Colonic mucosa (tissue), 4 donors: ENCODE measurements at regions not wholly inside any gene's neighbourhood (a gene's known extent, or its start where the extent isn't known, plus 50 kb on each side); places are given as distances from the start of the nearest gene placed in this dataset.

Experiments
- DNase-seq: peaks from one replicate; pipeline ENCODE4 v3.0.0-alpha.2; 2020
- H3K27ac ChIP-seq: fragments of 200-600 bp; one replicate; pipeline ENCODE4 v1.8.0; 2021
- H3K27me3 ChIP-seq: fragments of 200-600 bp; one replicate; pipeline ENCODE4 v1.8.0; 2021
- H3K36me3 ChIP-seq: fragments of 200-600 bp; one replicate; pipeline ENCODE4 v1.8.0; 2021
- H3K4me1 ChIP-seq: fragments of 200-600 bp; one replicate; pipeline ENCODE4 v1.8.0; 2021; ENCODE audit warnings: mild to moderate bottlenecking
- H3K4me3 ChIP-seq: fragments of 200-600 bp; one replicate; pipeline ENCODE4 v1.8.0; 2021
- H3K9ac ChIP-seq, 2 donors: one replicate each; pipeline ENCODE4 v1.7.0; 2013; ENCODE audit warnings: control low read depth in 2 of 2, low read depth in 2 of 2, low read length in 2 of 2
- H3K9me3 ChIP-seq: fragments of 200-600 bp; one replicate; pipeline ENCODE4 v1.8.0; 2021
- CTCF ChIP-seq: fragments of 200-600 bp; IDR thresholded peaks from one replicate; pipeline ENCODE4 v1.8.0; 2022; ENCODE audit warnings: antibody characterized with exemption, mild to moderate bottlenecking
- intact Hi-C: fragments of 100-400 bp; cut with DNase I; formaldehyde crosslinking; loops from one replicate; pipeline ENCODE4 v1.14.1; 2022
- donor health status: healthy.
- donor health status: DM: no; HTN: no; CAD: no.
- donor health status: DM: no; HTN: no; CAD: no.

DNA sequence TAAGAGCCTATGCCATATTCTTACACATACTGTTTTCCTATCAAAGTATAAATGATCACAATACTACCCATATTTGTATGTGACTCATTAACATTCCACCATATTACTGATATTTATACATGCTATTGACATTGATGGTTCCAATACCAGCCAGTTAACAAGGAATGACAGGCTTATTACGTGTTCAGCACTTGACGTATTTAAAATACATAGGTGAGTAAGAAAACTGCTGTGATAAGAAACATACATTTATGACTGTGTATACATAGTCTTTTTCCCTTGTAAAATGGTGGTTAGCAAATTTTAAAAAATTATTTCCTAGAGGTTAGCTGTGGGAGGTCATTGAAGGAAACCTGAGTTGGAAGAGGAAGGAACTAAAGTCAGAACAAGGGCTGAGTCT is 81.1 kb upstream of the NEUROD6 start:
- Histone ChIP-seq H3K27ac (no peak overlapping the region), H3K4me1 (no peaks in the 10 kb centered on the region), H3K36me3 (no peaks in the 10 kb centered on the region), H3K9ac (no peak overlapping the region), H3K4me3 (no peak overlapping the region), H3K9me3 (no peaks in the 10 kb centered on the region), H3K27me3 (no peaks in the 10 kb centered on the region)
- TF ChIP-seq CTCF: no peak
- intact Hi-C loops: no loop called here
- no peak for DNase-seq

- DNase-seq: no peak
- Histone ChIP-seq H3K9me3 (no peaks in the 10 kb centered on the region), H3K9ac (no peak overlapping the region), H3K36me3 (no peaks in the 10 kb centered on the region), H3K4me3 (no peak overlapping the region), H3K27ac (no peak overlapping the region), H3K4me1 (no peaks in the 10 kb centered on the region), H3K27me3 (no peaks in the 10 kb centered on the region)
- intact Hi-C loops: no loop called here
- TF ChIP-seq CTCF: no peak
Observed at GRCh38 chr7:31423994-31424393, 83.5 kb upstream of the NEUROD6 start.

- H3K9ac ChIP-seq: no peak overlapping the region
- no peak overlapping the region for H3K4me3 ChIP-seq
- H3K36me3 ChIP-seq: no peaks in the 10 kb centered on the region
- no peak for DNase-seq
- H3K9me3 ChIP-seq: no peaks in the 10 kb centered on the region
- H3K27ac ChIP-seq: no peak overlapping the region
- no peaks in the 10 kb centered on the region for H3K27me3 ChIP-seq
- no peak for TF ChIP-seq CTCF
- intact Hi-C loops: no loop called here
- no peaks in the 10 kb centered on the region for H3K4me1 ChIP-seq
Observed at GRCh38 chr7:31432176-31432575, 81.7 kb upstream of the ITPRID1 start.

GRCh38 chr7:31432836-31433340 is 81.0 kb upstream of the ITPRID1 start:
- Histone ChIP-seq H3K27me3 (no peaks in the 10 kb centered on the region), H3K27ac (no peak overlapping the region), H3K9me3 (no peaks in the 10 kb centered on the region), H3K9ac (no peak overlapping the region), H3K4me1 (no peaks in the 10 kb centered on the region), H3K36me3 (no peaks in the 10 kb centered on the region), H3K4me3 (no peak overlapping the region)
- TF ChIP-seq CTCF: no peak
- no peak for DNase-seq
- intact Hi-C loops: no loop called here

DNA sequence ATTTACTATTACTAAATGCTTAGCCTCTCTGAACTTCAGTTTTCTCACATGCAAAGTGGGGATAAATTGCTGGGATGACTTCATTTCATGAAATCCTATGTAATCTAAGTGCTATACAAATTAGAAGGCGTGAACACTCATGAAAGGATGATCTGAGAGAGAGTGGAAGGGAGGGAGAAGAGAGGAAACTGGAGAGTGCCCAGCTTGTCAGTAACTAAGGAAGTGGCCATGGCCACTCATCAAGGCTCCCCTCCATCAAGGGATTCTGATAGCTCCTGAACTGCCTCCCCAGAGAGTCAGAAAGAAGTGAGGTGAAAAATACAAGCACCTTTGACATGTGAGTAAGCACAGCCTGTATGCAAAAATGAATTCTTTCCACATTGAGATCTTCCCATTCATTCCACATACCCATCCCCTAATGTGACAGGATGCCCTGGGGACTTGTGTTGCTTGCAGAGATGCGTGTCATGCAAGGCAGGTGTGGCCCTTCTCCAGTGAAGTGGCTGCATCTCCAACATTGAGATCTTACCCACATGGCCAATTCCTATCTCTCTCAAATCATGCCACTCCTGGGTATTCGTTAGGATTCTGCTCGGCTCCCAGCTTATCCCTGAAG is 76.5 kb upstream of the ITPRID1 start:
- no peaks in the 10 kb centered on the region for H3K36me3 ChIP-seq
- intact Hi-C loops: no loop called here
- no peaks in the 10 kb centered on the region for H3K9me3 ChIP-seq
- H3K9ac ChIP-seq: no peak overlapping the region
- no peak overlapping the region for H3K27ac ChIP-seq
- no peak overlapping the region for H3K4me3 ChIP-seq
- DNase-seq: no peak
- TF ChIP-seq CTCF: no peak
- no peaks in the 10 kb centered on the region for H3K4me1 ChIP-seq
- no peaks in the 10 kb centered on the region for H3K27me3 ChIP-seq
